SK-N-MC (cell line): ENCODE measurements at regions not wholly inside any gene's neighbourhood (a gene's known extent, or its start where the extent isn't known, plus 50 kb on each side); places are given as distances from the start of the nearest gene placed in this dataset.

Experiments
- EZH2 ChIP-seq: fragments of 200-600 bp; sonication (generic); IDR thresholded peaks from one replicate; pipeline ENCODE4 v1.6.1; 2017; ENCODE audit warnings: antibody characterized with exemption
- POLR2AphosphoS5 ChIP-seq: IDR thresholded peaks from 2 replicates; pipeline ENCODE4 v1.6.1; 2012; ENCODE audit warnings: mild to moderate bottlenecking, low read depth, low read length, borderline replicate concordance

DNA sequence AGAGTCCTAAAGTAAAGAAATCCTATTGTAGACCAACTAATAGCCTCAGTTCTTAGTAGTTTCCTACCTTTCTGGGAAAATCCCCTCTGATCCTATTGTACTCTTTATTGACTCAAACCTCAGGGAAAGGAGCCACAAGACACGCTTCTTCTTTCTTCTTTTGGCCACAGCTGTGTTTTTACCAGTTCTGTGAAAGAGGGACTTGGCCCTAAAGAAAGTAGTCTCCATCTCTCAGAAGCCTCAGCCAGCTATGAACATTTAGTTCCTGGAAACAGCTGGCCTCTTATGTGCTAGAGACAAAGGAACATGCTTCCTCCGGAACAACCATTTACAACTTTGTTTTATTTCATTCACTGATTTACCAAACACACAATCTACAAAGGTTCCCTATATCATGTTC lies 66.1 kb upstream of the ARID2 start:
- no peak for TF ChIP-seq EZH2
- TF ChIP-seq POLR2AphosphoS5: no peak
